ENCODE measurements at regions not wholly inside any gene's neighbourhood (a gene's known extent, or its start where the extent isn't known, plus 50 kb on each side); places are given as distances from the start of the nearest gene placed in this dataset.

DNA sequence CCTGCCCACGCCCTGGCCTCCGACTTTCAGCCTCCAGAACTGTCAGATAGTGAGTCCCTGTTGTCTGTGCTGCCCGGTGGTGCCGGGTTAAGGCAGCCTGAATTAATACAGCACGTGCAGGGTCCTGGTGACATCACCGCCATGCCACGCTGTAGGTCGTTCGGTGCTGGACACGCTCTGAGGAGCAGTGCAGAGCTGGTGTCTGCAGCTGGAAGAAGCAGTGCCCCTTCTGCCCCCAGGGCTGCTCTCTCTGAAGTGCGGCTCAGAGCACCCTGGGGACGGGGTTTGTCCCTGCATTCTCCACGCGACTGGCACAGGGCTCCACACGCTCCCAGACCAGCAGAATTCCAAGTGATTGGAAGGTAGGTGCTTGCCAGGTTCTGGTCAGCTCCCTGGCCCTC lies 831.5 kb downstream of the TBC1D22A start:
- DNase-seq, result no peak

DNA sequence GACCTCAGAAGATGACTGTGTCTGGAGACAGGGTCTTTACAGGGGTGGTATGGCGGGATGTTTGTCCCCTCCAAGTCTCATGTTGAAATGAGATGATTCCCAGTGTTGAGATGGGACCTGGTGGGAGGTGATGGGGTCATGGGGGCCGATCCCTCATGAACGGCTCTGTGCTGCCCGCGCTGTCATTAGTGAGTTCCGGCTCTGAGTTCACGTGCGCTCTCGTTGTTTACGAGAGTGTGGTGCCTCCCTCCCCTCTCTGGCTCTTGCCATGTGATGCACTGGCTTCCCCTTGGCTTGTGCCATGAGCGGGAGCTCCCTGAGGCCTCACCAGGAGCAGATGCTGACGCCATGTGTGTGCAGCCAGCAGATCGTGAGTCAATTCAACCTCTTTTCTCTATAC lies 830.8 kb downstream of the TBC1D22A start:
- DNase-seq, result no peak

GRCh38 chr22:47592791-47593190 lies 830.3 kb downstream of the TBC1D22A start:
- no peak for DNase-seq

GRCh38 chr22:47591709-47592108 lies 829.3 kb downstream of the TBC1D22A start:
- no peak for DNase-seq

DNA sequence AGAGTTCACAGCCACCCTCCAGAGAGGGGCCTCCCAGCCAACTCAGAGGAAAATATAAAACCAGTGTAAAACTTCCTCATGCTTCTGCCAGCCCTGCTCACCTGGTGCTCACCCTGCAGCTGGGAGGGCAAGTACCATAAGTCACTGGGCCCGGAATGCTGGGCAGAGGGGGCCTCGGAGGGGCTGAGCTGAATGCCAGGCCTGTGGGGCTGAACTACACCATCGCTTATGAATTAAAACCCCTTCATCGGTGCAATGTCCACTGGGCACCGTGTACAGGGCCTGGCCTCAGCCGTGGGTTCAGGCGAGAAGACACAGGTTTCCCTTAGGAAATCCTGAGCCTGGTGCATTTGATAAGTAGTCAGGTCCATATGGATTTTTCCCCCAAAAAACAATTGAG lies 828.6 kb downstream of the TBC1D22A start:
- no peak for DNase-seq

GRCh38 chr22:47589271-47590250 lies 827.1 kb downstream of the TBC1D22A start:
- no peak for DNase-seq

DNA sequence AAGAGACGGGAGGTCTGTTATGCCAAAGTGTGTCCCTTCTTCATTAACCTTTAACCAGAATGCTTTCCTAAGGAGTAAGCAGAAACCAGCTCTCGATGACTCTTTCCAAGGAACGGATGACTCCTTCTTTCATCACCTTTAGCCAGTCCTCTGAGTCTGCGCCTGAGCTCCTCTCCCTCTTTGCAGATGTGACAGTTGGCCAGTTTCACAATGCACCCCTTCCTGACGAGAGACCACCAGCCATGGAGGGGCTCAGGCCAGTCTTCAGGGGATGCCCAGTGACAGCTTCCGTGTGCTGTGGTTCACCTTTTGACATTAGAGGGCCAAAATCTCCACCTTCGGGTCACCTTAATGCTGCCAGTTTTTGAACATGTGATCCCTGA lies 826.1 kb downstream of the TBC1D22A start:
- no peak for DNase-seq

- DNase-seq, result no peak
Measured at GRCh38 chr22:47587861-47588577, 825.6 kb downstream of the TBC1D22A start.

GRCh38 chr22:47587361-47587760 lies 824.9 kb downstream of the TBC1D22A start:
- no peak for DNase-seq

DNA sequence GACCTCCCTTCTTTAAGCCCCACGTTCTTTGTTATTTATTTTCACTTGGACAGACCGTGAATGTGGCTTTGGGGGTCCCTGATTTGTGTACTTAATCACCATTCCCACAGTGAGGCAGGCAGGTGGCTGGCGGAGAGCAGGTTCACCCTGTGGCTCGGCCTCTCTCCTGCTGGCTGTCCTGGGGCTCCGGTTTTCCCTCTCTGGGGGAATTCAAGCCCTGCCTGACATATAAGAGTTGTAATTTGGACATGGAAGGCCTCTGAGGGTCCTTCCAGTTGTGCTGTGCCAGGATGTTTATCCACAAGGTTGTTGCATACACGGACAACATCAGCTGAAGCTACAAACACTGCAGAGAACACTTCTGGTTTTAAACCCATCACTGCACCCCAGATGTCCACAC lies 824.5 kb downstream of the TBC1D22A start:
- DNase-seq, result no peak

GRCh38 chr22:47586038-47586437 lies 823.6 kb downstream of the TBC1D22A start:
- DNase-seq, result no peak

DNA sequence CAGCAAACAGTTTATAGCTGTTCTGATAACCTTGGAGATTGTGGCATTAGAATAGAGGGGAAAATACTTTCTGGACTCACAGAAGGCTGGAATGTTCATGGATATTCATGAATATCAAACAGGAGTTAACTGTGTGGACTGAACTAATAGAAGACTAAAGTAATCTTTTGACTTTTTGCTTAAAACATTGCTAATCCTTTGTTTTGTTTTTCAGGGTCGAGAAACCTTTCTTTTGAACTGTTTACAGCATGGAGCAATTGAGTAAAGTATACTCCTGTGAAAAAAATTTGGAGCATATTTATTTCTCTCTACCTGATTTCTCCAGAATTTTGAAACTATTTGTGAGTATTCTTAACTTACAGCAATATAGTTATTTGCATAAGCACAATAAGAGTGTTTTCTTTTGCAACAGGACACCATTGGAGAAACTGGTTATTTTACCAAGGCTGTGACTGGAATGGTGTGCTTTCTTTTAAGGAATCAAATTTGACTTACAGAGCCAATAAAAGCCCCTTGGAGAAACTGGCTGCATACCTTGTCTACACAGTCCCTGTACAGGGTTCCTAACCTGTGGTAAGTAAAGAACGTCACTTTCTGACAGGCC lies 821.6 kb downstream of the TBC1D22A start:
- DNase-seq, result no peak

GRCh38 chr22:47582067-47582466 lies 819.6 kb downstream of the TBC1D22A start:
- DNase-seq, result no peak

- no peak for DNase-seq
Measured at GRCh38 chr22:47580121-47580520, 817.7 kb downstream of the TBC1D22A start.

GRCh38 chr22:47576908-47577307 lies 814.5 kb downstream of the TBC1D22A start:
- no peak for DNase-seq

DNA sequence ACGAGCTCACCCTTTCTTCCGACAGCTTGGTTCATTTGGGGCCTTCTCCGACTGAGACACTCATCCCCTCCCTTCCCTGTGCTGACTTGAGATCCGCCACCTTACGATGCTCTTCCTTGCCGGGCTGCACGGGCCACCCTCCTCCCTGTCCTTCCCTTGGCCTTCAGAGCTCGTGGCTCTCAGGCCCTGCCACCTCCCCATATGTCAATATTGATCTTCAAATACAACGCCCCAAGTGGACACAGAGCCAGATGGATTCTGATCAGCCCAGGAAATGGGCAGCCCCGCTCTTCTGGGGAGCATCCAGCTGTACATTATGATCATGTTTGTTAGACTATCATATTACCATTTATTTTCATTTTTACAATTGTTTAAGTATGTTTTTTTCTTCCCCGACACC lies 812.8 kb downstream of the TBC1D22A start:
- DNase-seq, result no peak

GRCh38 chr22:47574556-47574955 lies 812.1 kb downstream of the TBC1D22A start:
- DNase-seq, result no peak

DNA sequence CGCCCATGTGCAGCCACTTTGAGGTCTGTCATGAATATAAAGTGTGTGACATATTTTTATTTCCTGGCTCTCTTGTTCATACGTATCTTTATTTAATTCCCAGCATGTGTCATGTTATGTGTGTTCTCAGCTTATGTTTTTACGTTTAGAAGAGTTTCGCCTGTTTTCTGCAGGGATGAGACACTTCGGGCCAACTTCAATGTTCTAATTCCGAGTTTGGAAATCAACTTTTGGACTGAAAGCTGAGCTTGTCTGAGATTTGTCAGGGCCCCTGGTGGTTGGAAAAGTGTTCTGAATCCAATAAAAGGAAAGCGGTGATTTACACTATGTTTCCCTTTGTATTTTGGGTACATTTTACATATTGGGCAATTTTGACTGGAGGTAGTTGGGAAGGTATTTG lies 810.7 kb downstream of the TBC1D22A start:
- DNase-seq, result no peak

DNA sequence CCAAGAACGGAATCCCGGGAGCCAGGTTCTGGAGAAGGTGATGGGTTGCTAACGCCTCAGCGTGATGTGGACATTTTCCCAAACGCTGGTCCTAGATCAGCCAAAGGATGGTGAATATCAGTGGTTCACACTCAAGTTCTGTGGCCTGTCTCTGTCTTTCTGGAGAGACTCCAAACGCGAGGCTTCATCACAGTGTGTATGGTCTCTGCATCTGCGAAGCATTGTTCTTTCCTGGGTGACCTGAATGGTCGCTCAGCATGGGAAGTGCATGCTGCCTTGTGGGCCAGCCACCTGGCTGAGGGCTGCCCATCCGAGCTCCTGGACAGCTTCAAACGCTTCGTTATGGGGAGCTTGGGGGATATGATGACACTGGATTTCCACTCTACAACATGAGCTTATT lies 810.0 kb downstream of the TBC1D22A start:
- no peak for DNase-seq

- no peak for DNase-seq
Measured at GRCh38 chr22:47571616-47572015, 809.2 kb downstream of the TBC1D22A start.

DNA sequence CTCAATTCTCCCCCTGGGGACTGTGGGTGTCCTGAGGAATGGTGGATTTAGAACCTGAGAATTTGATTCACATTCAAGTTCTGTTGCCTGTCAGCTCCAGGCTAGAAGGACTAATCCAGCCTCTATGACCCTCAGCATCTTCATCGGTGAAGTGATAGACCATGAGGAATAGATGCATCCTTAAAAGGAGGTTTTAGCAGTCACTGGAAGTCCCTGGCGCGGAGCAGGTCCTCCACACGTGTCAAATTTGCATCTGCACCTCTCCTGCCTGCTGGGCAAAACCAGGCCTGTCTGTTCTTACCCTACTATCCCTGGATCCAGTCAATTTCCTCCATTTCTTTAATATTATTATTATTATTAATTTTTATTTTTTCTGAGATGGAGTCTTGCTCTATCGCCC lies 808.4 kb downstream of the TBC1D22A start:
- DNase-seq, result no peak

- DNase-seq, result no peak
Measured at GRCh38 chr22:47570300-47570685, 807.8 kb downstream of the TBC1D22A start.

DNA sequence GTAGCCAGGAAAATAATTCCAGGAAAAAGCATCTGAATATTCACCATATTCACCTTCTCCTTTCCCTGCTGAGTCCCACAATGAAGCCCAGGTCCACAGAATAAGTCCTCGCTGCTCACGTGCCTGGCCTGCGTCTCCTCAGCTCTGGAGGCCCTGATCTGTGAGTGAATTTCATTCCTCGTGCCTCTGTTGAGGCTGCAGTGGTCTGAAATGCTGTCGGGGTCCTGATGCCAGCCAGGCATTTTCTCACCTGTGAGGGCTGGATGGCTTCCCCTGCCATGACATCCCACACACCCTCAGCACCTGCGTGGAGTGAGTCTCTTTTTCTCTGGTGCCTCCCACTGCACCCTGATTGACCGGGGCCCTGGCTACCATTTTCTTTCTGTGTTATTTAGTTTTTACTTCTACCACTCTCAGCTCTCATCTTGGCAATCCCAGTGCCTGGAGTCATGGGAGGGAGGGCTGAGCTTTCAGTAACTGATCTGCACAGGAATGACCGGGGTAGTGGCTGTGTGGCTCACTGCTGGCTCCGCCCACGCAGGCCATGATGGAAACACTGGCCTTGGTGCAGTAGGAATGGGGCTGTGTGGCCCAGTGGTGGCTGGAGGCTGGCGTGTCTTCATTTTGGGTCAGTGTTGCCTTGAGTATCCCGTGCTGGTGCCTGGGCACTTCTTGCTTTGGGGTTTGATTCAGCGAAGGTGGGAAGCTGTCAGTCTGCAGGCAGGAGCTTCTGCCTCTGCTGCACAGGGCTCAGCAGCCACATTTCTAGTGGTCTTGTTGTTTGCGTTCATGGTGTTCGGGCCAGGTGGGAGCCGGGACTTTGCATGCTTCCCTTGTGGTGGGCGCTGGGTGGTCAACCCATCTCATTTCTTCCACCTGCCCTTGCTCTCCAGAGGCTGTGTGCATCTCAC lies 807.2 kb downstream of the TBC1D22A start:
- no peak for DNase-seq

All from activated CD4-positive, alpha-beta T cell treated with anti-CD3 and anti-CD28 coated beads, Interleukin-2, amount 50 U/mL, for 16 hours (primary cell).